Osteocyte (in vitro differentiated cells): ENCODE measurements at regions not wholly inside any gene's neighbourhood (a gene's known extent, or its start where the extent isn't known, plus 50 kb on each side); places are given as distances from the start of the nearest gene placed in this dataset.

ENCODE experiments used
- DNase-seq: peaks from one replicate; pipeline ENCODE4 v3.0.0; 2021; ENCODE audit warnings: mixed read lengths; ENCODE audit not compliant: unreplicated experiment; ENCODE audit errors: extremely low spot score
- H3K27ac Mint-ChIP-seq: one replicate; pipeline ENCODE4 v1.8.0; 2021; ENCODE audit warnings: mild to moderate bottlenecking, mixed read lengths; ENCODE audit not compliant: unreplicated experiment
- H3K27me3 Mint-ChIP-seq: one replicate; pipeline ENCODE4 v1.8.0; 2021; ENCODE audit warnings: mixed read lengths; ENCODE audit not compliant: unreplicated experiment
- H3K36me3 Mint-ChIP-seq: one replicate; pipeline ENCODE4 v1.8.0; 2021; ENCODE audit warnings: mixed read lengths; ENCODE audit not compliant: unreplicated experiment
- H3K4me1 Mint-ChIP-seq: one replicate; pipeline ENCODE4 v1.8.0; 2021; ENCODE audit warnings: mixed read lengths; ENCODE audit not compliant: unreplicated experiment
- H3K4me3 Mint-ChIP-seq: one replicate; pipeline ENCODE4 v1.8.0; 2021; ENCODE audit warnings: mild to moderate bottlenecking, moderate library complexity, mixed read lengths; ENCODE audit not compliant: unreplicated experiment
- H3K9me3 Mint-ChIP-seq: one replicate; pipeline ENCODE4 v1.8.0; 2021; ENCODE audit warnings: mixed read lengths; ENCODE audit not compliant: unreplicated experiment
- CTCF ChIP-seq: fragments of 200-600 bp; sonication (generic); IDR thresholded peaks from 2 replicates; pipeline ENCODE4 v1.5.0; 2021; ENCODE audit warnings: antibody characterized with exemption, mild to moderate bottlenecking, moderate library complexity

DNA sequence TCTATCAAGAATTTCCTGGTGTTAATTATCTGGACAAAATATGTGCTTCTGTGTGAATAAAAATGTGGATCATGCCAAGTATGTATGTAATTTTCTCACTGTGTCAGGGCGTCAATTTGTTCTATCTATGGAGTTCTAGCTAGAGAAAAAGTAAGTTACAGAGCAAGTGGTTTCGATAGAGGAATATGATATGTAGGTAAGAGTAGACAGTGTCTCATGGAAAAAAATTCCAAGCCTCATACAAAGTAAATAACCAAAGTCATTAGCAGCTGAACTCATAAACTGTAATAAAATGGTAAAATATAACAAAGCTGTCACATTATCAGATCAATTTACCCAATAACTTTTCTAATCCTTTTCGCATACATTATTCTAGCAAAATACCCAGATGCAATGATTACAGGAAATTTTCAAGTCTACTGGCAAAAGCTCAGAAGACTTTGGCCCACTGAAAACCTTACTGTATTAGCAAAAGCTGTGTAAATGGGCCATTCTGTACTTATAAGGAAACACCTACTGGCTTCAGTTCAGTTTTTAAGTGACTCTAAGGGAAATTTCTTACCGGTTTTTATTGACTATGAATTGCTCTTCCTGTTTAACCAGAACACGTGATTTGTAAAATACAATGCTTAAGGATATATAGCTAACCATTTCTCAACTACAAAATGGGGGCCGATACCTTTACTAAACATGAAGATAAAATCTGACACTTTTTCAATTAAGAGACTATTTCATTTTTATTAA lies 121.0 kb upstream of the ARSJ start:
- Mint-ChIP-seq H3K9me3 (no peaks in the 10 kb centered on the region), H3K27ac (no peak overlapping the region), H3K4me3 (no peak overlapping the region), H3K36me3 (no peaks in the 10 kb centered on the region), H3K4me1 (peaks cover 6% of the 10 kb centered on the region), H3K27me3 (no peaks in the 10 kb centered on the region)
- TF ChIP-seq CTCF: no peak
- no peak for DNase-seq

DNA sequence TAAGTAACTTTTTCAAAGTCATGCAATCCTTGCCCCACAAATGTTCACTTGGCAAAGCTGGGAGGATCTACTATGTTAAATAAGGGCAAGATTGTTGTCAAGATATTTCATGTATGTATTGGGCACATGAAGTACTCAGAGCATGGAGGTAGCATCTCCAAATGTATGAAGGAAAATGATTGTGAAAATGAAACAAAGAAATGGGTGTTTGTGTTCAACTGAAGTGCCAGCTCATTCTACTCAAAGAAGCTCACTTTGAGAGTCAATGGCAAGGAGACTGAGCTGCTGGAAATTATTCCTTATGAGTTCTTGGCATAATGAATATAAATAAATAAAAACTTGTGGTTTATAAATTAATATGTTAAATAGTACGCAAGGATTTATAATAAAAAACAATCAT lies 124.5 kb upstream of the ARSJ start:
- no peak for DNase-seq
- TF ChIP-seq CTCF: no peak
- no peak overlapping the region for H3K27ac Mint-ChIP-seq
- H3K9me3 Mint-ChIP-seq: no peaks in the 10 kb centered on the region
- peaks cover 7% of the 10 kb centered on the region for H3K4me1 Mint-ChIP-seq
- no peaks in the 10 kb centered on the region for H3K36me3 Mint-ChIP-seq
- H3K4me3 Mint-ChIP-seq: no peak overlapping the region
- no peaks in the 10 kb centered on the region for H3K27me3 Mint-ChIP-seq

DNA sequence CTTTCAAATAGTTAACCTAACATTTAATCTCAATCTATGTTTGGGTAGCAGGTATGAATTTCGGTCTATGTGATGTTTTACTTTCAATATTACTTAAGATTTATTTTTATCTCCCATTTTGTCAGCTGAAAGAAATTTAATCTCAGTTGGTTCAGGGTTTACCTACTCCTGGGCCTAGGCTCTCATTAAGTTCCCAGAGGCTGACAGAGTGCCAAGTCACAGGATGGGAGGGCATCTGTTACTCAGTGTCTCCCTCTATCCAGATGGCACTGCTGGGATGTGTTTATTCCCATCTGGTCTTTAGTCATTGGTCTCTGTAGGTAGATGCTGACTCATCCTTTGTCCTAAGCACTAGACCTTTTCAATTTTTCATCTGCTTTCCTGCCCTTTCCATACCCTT lies 129.4 kb upstream of the ARSJ start:
- no peak overlapping the region for H3K4me3 Mint-ChIP-seq
- no peak for TF ChIP-seq CTCF
- H3K27ac Mint-ChIP-seq: no peak overlapping the region
- no peaks in the 10 kb centered on the region for H3K9me3 Mint-ChIP-seq
- no peaks in the 10 kb centered on the region for H3K36me3 Mint-ChIP-seq
- H3K27me3 Mint-ChIP-seq: no peaks in the 10 kb centered on the region
- H3K4me1 Mint-ChIP-seq: peaks cover 8% of the 10 kb centered on the region
- no peak for DNase-seq

- H3K4me1 Mint-ChIP-seq: peaks cover 17% of the 10 kb centered on the region
- no peaks in the 10 kb centered on the region for H3K27me3 Mint-ChIP-seq
- DNase-seq: no peak
Observed at GRCh38 chr4:114109776-114110175, 130.3 kb upstream of the ARSJ start.

GRCh38 chr4:114115526-114115925 lies 136.1 kb upstream of the ARSJ start:
- TF ChIP-seq CTCF: no peak
- no peak overlapping the region for H3K27ac Mint-ChIP-seq
- H3K9me3 Mint-ChIP-seq: no peaks in the 10 kb centered on the region
- H3K27me3 Mint-ChIP-seq: no peaks in the 10 kb centered on the region
- no peak for DNase-seq
- no peaks in the 10 kb centered on the region for H3K36me3 Mint-ChIP-seq
- peaks cover 15% of the 10 kb centered on the region for H3K4me1 Mint-ChIP-seq
- no peak overlapping the region for H3K4me3 Mint-ChIP-seq

More at GRCh38 chr4:114109776-114110175, 130.3 kb upstream of the ARSJ start:
- H3K4me3 Mint-ChIP-seq: no peak overlapping the region
- H3K9me3 Mint-ChIP-seq: no peaks in the 10 kb centered on the region
- no peak overlapping the region for H3K27ac Mint-ChIP-seq
- no peaks in the 10 kb centered on the region for H3K36me3 Mint-ChIP-seq
- no peak for TF ChIP-seq CTCF
